Activated CD4-positive, alpha-beta T cell treated with anti-CD3 and anti-CD28 coated beads, Interleukin-2, amount 10 ng/mL, durations not matched to agents 24 days and 14 days (primary cell): ENCODE measurements at regions not wholly inside any gene's neighbourhood (a gene's known extent, or its start where the extent isn't known, plus 50 kb on each side); places are given as distances from the start of the nearest gene placed in this dataset.
"Not testable (repeated sequence)": the region's sequence is repeated elsewhere in the genome, so short reads cannot be mapped to it uniquely, and the experiment has no call there.

Experiments
- DNase-seq: peaks from one replicate; pipeline ENCODE4 v3.0.0; 2022
- H3K27ac Mint-ChIP-seq: one replicate; pipeline ENCODE4 v1.8.0; 2022; ENCODE audit warnings: mild to moderate bottlenecking, mixed read lengths
- H3K27me3 Mint-ChIP-seq: one replicate; pipeline ENCODE4 v1.8.0; 2022; ENCODE audit warnings: mixed read lengths
- H3K36me3 Mint-ChIP-seq: one replicate; pipeline ENCODE4 v1.8.0; 2022; ENCODE audit warnings: low read depth, mild to moderate bottlenecking, mixed read lengths
- H3K4me1 Mint-ChIP-seq: one replicate; pipeline ENCODE4 v1.8.0; 2021; ENCODE audit warnings: mixed read lengths
- H3K4me3 Mint-ChIP-seq: one replicate; pipeline ENCODE4 v1.8.0; 2022; ENCODE audit warnings: mild to moderate bottlenecking, moderate library complexity, mixed read lengths
- H3K9me3 Mint-ChIP-seq: one replicate; pipeline ENCODE4 v1.8.0; 2021; ENCODE audit warnings: mixed read lengths
- intact Hi-C: fragments of 100-400 bp; cut with micrococcal nuclease; formaldehyde crosslinking; loops from one replicate; pipeline ENCODE4 v1.15.1; 2023

GRCh38 chr16:55027260-55027659, 96.6 kb downstream of the IRX5 start:
- H3K4me3 Mint-ChIP-seq, H3K9me3 Mint-ChIP-seq, H3K27ac Mint-ChIP-seq, H3K4me1 Mint-ChIP-seq, H3K27me3 Mint-ChIP-seq, intact Hi-C loops, DNase-seq, H3K36me3 Mint-ChIP-seq: not testable (repeated sequence)

GRCh38 chr16:55029509-55029908, 98.8 kb downstream of the IRX5 start:
- Mint-ChIP-seq H3K4me1 (no peaks in the 10 kb centered on the region), H3K36me3 (no peaks in the 10 kb centered on the region), H3K4me3 (no peak overlapping the region), H3K27ac (no peak overlapping the region), H3K27me3 (no peaks in the 10 kb centered on the region), H3K9me3 (peaks cover 7% of the 10 kb centered on the region)
- DNase-seq: no peak
- intact Hi-C loops: no loop called here

DNA sequence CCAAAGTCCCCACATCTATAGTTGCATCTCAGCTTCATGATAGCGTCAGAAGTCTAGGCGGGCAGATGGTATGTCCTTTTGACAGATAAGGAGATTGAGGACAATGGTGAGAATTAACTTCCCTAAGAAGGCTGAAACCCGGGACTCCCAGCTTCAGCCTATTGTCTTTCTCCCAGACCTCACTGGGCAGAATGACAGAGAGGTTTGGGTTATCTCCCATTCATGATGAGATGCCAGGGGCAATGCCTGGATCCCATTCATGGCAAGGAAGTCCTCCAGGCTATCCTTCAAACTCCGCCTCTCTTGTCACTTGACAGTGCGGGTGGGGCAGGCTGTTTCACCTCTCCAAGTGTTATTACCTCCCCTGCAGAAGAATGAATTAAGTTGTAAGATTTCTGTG, 100.3 kb downstream of the IRX5 start:
- intact Hi-C loops: no loop called here
- no peak overlapping the region for H3K27ac Mint-ChIP-seq
- peaks cover 7% of the 10 kb centered on the region for H3K9me3 Mint-ChIP-seq
- H3K4me1 Mint-ChIP-seq: no peaks in the 10 kb centered on the region
- no peak for DNase-seq
- H3K4me3 Mint-ChIP-seq: no peak overlapping the region
- H3K36me3 Mint-ChIP-seq: no peaks in the 10 kb centered on the region
- no peaks in the 10 kb centered on the region for H3K27me3 Mint-ChIP-seq

- H3K36me3 Mint-ChIP-seq: no peaks in the 10 kb centered on the region
- no peaks in the 10 kb centered on the region for H3K27me3 Mint-ChIP-seq
- H3K4me3 Mint-ChIP-seq: no peak overlapping the region
- no peak for DNase-seq
- no peaks in the 10 kb centered on the region for H3K4me1 Mint-ChIP-seq
- H3K27ac Mint-ChIP-seq: no peak overlapping the region
- peaks cover 7% of the 10 kb centered on the region for H3K9me3 Mint-ChIP-seq
- intact Hi-C loops: no loop called here
Observed at GRCh38 chr16:55031481-55031880, 100.8 kb downstream of the IRX5 start.

GRCh38 chr16:55033225-55034156, 102.8 kb downstream of the IRX5 start:
- Mint-ChIP-seq H3K27ac (no peak overlapping the region), H3K4me3 (no peak overlapping the region)

DNA sequence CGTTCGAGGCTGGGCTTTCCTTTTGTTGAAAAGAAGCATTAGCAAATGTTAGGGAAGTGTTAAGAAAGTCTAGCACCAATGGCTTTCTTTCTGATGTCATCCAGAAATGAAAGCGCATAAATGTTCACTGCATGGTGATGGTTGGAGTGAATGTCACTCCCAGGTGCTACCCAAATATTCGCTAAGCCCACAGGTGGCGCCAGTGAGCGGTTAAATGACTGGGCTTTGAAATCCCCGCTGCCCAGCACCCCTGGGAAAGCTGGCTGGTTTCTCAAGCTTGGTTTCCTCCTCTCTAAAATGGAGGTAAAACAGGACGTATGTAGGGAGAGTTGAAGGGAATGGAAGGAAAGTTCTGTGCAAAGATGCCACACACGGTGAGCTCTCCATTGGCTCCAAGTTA, 104.4 kb downstream of the IRX5 start:
- Mint-ChIP-seq H3K36me3 (no peaks in the 10 kb centered on the region), H3K27ac (no peak overlapping the region), H3K4me1 (no peaks in the 10 kb centered on the region), H3K27me3 (no peaks in the 10 kb centered on the region), H3K9me3 (no peaks in the 10 kb centered on the region), H3K4me3 (no peak overlapping the region)
- intact Hi-C loops: no loop called here
- DNase-seq: peak; percentile 62

More at GRCh38 chr16:55033225-55034156, 102.8 kb downstream of the IRX5 start:
- no peaks in the 10 kb centered on the region for H3K4me1 Mint-ChIP-seq
- H3K9me3 Mint-ChIP-seq: peaks cover 4% of the 10 kb centered on the region
- DNase-seq: no peak
- intact Hi-C loops: no loop called here
- H3K36me3 Mint-ChIP-seq: no peaks in the 10 kb centered on the region
- H3K27me3 Mint-ChIP-seq: no peaks in the 10 kb centered on the region

DNA sequence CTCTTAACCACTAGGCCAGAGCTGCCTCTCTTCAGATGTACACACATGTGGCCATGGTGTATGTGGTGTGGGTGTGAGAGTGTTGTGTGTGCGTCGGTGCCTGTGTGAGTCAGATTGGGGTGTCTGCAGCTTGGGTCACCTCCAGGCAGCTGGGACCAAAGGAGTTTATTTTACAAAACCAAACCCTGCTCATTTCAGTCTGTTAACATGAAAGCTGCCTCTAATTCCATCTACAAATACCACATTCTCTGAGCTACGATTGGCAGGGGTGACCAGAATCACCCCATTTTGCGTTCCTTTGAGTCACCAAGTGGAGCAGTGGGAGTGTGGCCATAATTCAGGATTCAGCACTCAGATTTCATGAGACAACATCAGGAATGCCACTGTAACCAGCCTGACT, 105.3 kb downstream of the IRX5 start:
- Mint-ChIP-seq H3K27ac (no peak overlapping the region), H3K27me3 (no peaks in the 10 kb centered on the region), H3K36me3 (no peaks in the 10 kb centered on the region), H3K4me1 (no peaks in the 10 kb centered on the region), H3K4me3 (no peak overlapping the region), H3K9me3 (no peaks in the 10 kb centered on the region)
- intact Hi-C loops: no loop called here
- DNase-seq: no peak

GRCh38 chr16:55036371-55036821, 105.7 kb downstream of the IRX5 start:
- no peaks in the 10 kb centered on the region for H3K27me3 Mint-ChIP-seq
- no peaks in the 10 kb centered on the region for H3K4me1 Mint-ChIP-seq
- H3K36me3 Mint-ChIP-seq: no peaks in the 10 kb centered on the region
- intact Hi-C loops: no loop called here
- no peak overlapping the region for H3K4me3 Mint-ChIP-seq
- H3K9me3 Mint-ChIP-seq: no peaks in the 10 kb centered on the region
- no peak overlapping the region for H3K27ac Mint-ChIP-seq
- DNase-seq: no peak

DNA sequence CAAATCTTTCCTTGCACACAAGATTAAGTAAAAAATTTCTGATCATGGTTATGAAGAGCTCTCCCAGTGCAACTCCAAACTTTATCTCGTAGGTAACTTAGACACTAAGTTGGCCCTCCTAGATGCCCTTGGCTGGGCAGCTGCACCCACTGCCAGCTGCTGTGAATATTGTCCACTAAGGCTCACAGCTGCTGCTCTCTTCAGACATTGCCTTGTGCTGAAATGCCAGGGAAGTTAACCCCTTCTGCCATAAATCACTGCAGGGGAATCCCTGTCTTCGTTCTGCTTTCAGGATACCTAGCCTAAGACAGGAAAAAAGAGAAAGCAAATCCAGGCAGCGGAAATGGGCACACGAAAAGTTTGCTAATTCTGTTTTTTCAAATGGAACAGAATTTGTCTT, 106.4 kb downstream of the IRX5 start:
- intact Hi-C loops: no loop called here
- no peaks in the 10 kb centered on the region for H3K36me3 Mint-ChIP-seq

GRCh38 chr16:55037966-55038365, 107.3 kb downstream of the IRX5 start:
- DNase-seq: no peak
- no peaks in the 10 kb centered on the region for H3K36me3 Mint-ChIP-seq
- no peaks in the 10 kb centered on the region for H3K27me3 Mint-ChIP-seq
- no peaks in the 10 kb centered on the region for H3K4me1 Mint-ChIP-seq
- H3K27ac Mint-ChIP-seq: no peak overlapping the region
- H3K9me3 Mint-ChIP-seq: no peaks in the 10 kb centered on the region
- intact Hi-C loops: no loop called here
- no peak overlapping the region for H3K4me3 Mint-ChIP-seq

More for the DNA sequence above, 106.4 kb downstream of the IRX5 start:
- Mint-ChIP-seq H3K27me3 (no peaks in the 10 kb centered on the region), H3K9me3 (no peaks in the 10 kb centered on the region), H3K27ac (no peak overlapping the region), H3K4me1 (no peaks in the 10 kb centered on the region), H3K4me3 (no peak overlapping the region)
- DNase-seq: no peak

DNA sequence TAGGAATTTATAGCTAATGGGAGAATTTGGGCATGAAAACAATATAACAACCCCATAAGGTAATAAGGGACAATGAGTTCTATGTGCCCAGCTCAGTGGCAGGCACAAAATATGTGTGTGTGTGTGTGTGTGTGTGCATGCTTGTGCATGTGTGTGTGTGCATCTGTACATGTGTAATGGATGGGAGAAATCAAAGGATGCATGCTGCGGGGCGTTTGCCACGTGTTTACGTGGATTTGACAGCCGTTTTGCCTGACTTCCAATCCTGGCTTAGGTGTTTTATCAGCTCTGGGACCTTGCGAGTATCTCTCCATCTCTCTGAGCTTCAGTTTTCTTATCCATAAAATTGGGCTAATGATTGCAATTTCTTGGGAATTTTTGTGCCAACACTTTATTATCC, 108.4 kb downstream of the IRX5 start:
- Mint-ChIP-seq H3K36me3 (no peaks in the 10 kb centered on the region), H3K4me1 (no peaks in the 10 kb centered on the region), H3K27me3 (no peaks in the 10 kb centered on the region), H3K9me3 (no peaks in the 10 kb centered on the region), H3K4me3 (no peak overlapping the region), H3K27ac (no peak overlapping the region)
- no peak for DNase-seq
- intact Hi-C loops: no loop called here

DNA sequence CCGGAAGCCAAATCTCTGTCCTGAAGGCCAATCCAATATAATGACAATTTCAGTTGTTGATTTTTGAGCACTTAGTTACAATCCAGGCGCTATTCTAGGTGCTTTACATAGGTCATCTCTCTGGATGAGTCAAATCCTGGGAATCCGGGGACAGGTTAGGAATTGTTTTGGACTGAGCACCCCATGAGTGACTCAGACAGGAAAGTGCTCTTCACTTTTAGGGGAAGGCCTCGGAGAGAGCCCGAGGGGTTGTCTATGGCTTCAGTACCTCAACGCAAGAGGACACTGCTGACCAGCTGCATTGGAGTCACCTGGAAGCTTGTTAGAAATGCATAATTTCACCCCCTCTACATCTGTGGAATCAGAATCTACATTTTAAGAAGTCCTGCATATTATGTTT, 108.8 kb downstream of the IRX5 start:
- H3K36me3 Mint-ChIP-seq: no peaks in the 10 kb centered on the region
- H3K27me3 Mint-ChIP-seq: no peaks in the 10 kb centered on the region
- H3K27ac Mint-ChIP-seq: no peak overlapping the region
- no peaks in the 10 kb centered on the region for H3K9me3 Mint-ChIP-seq
- no peaks in the 10 kb centered on the region for H3K4me1 Mint-ChIP-seq
- intact Hi-C loops: no loop called here
- H3K4me3 Mint-ChIP-seq: no peak overlapping the region
- DNase-seq: no peak

GRCh38 chr16:55039931-55040330, 109.3 kb downstream of the IRX5 start:
- no peaks in the 10 kb centered on the region for H3K4me1 Mint-ChIP-seq
- DNase-seq: no peak
- H3K27me3 Mint-ChIP-seq: no peaks in the 10 kb centered on the region
- H3K9me3 Mint-ChIP-seq: no peaks in the 10 kb centered on the region
- no peaks in the 10 kb centered on the region for H3K36me3 Mint-ChIP-seq
- H3K27ac Mint-ChIP-seq: no peak overlapping the region
- H3K4me3 Mint-ChIP-seq: no peak overlapping the region
- intact Hi-C loops: no loop called here

- Mint-ChIP-seq H3K27me3 (no peaks in the 10 kb centered on the region), H3K4me1 (no peaks in the 10 kb centered on the region), H3K27ac (no peak overlapping the region), H3K4me3 (no peak overlapping the region), H3K9me3 (no peaks in the 10 kb centered on the region), H3K36me3 (no peaks in the 10 kb centered on the region)
- DNase-seq: no peak
- intact Hi-C loops: no loop called here
Observed at GRCh38 chr16:55040366-55041086, 109.9 kb downstream of the IRX5 start.
